OCI-LY7 (cell line): ENCODE measurements at regions not wholly inside any gene's neighbourhood (a gene's known extent, or its start where the extent isn't known, plus 50 kb on each side); places are given as distances from the start of the nearest gene placed in this dataset.
"Not testable (repeated sequence)": the region's sequence is repeated elsewhere in the genome, so short reads cannot be mapped to it uniquely, and the experiment has no call there.

Experiments
- BruUV-seq: library from RNA; stranded (reverse); fragments of 400-500 nt; replicated peaks from 2 replicates; lab custom pipeline; 2021; lab: Mats Ljungman, UMichigan
- CTCF ChIA-PET: fragments of 300-600 bp; sonication (Branson Sonifier 250); formaldehyde crosslinking; loops from one replicate; lab custom pipeline; 2022; ENCODE audit warnings: antibody characterized with exemption; ENCODE audit not compliant: unreplicated experiment; lab: Charles Lee
- POLR2A ChIA-PET: fragments of 300-600 bp; sonication (Branson Sonifier 250); formaldehyde crosslinking; loops from one replicate; lab custom pipeline; 2022; ENCODE audit warnings: antibody characterized with exemption; lab: Charles Lee
- DNase-seq: peaks from one replicate; pipeline ENCODE4 v3.0.0-alpha.2; 2015; ENCODE audit warnings: low spot score
- H2AFZ ChIP-seq: fragments of 200-600 bp; sonication (generic), shearing (Covaris generic); 2 replicates; pipeline ENCODE4 v1.6.1; 2014; ENCODE audit warnings: mild to moderate bottlenecking, antibody characterized with exemption, low read length, moderate library complexity
- H3K27ac ChIP-seq: fragments of 200-600 bp; sonication (generic); 2 replicates; pipeline ENCODE4 v1.5.1; 2014; ENCODE audit warnings: mixed run types, low read depth, mild to moderate bottlenecking, moderate library complexity, low read length, inconsistent platforms; ENCODE audit not compliant: poor library complexity, severe bottlenecking
- H3K36me3 ChIP-seq: fragments of 200-600 bp; sonication (generic); 2 replicates; pipeline ENCODE4 v1.6.1; 2014; ENCODE audit warnings: mild to moderate bottlenecking, antibody characterized with exemption, low read length, moderate library complexity, mixed read lengths; ENCODE audit not compliant: insufficient read depth
- H3K4me1 ChIP-seq: fragments of 200-600 bp; sonication (generic); 2 replicates; pipeline ENCODE4 v1.5.1; 2014; ENCODE audit warnings: mild to moderate bottlenecking, low read length; ENCODE audit not compliant: insufficient read depth, poor library complexity, severe bottlenecking
- H3K4me2 ChIP-seq: fragments of 200-600 bp; sonication (generic); 2 replicates; pipeline ENCODE4 v1.6.1; 2014; ENCODE audit warnings: mild to moderate bottlenecking, low read length
- H3K4me3 ChIP-seq: fragments of 200-600 bp; sonication (generic); 2 replicates; pipeline ENCODE4 v1.5.1; 2014; ENCODE audit warnings: mild to moderate bottlenecking, low read depth, low read length; ENCODE audit not compliant: poor library complexity, severe bottlenecking
- H3K79me2 ChIP-seq: fragments of 200-600 bp; sonication (generic); 2 replicates; pipeline ENCODE4 v1.6.1; 2016; ENCODE audit warnings: low read depth, mild to moderate bottlenecking, low read length, moderate library complexity, mixed read lengths; ENCODE audit not compliant: insufficient read depth
- H3K9me2 ChIP-seq: fragments of 200-600 bp; sonication (generic); 2 replicates; pipeline ENCODE4 v1.6.1; 2016; ENCODE audit warnings: mild to moderate bottlenecking, low read length, mixed read lengths; ENCODE audit not compliant: insufficient read depth
- H3K9me3 ChIP-seq: fragments of 200-600 bp; sonication (generic); 2 replicates; pipeline ENCODE4 v1.6.1; 2014; ENCODE audit warnings: mild to moderate bottlenecking, mixed run types, low read length, mixed read lengths
- H4K20me1 ChIP-seq: fragments of 200-600 bp; sonication (generic); 2 replicates; pipeline ENCODE4 v1.6.1; 2014; ENCODE audit warnings: mild to moderate bottlenecking, antibody characterized with exemption, low read length, moderate library complexity, mixed read lengths; ENCODE audit not compliant: insufficient read depth
- CTCF ChIP-seq: fragments of 200-600 bp; sonication (generic); conservative IDR thresholded peaks from 2 replicates; pipeline ENCODE4 v1.5.1; 2014; ENCODE audit warnings: mild to moderate bottlenecking, antibody characterized with exemption, low read length, moderate library complexity, mixed read lengths
- EZH2phosphoT487 ChIP-seq: fragments of 200-600 bp; sonication (generic); IDR thresholded peaks from 2 replicates; pipeline ENCODE4 v1.6.1; 2018; ENCODE audit warnings: low read depth, borderline replicate concordance, mild to moderate bottlenecking, mixed run types, antibody characterized with exemption, low read length, moderate library complexity, mixed read lengths
- intact Hi-C: fragments of 100-400 bp; cut with micrococcal nuclease; formaldehyde crosslinking; loops from one replicate; pipeline ENCODE4 v1.10.0; 2022; ENCODE audit not compliant: unreplicated experiment

GRCh38 chr11:92163879-92164278 is 60.7 kb upstream of the FAT3 start:
- intact Hi-C loops, result no loop called here
- POLR2A ChIA-PET, result no interaction called here
- no peaks in the 10 kb centered on the region for H4K20me1 ChIP-seq
- no peaks in the 10 kb centered on the region for H3K9me2 ChIP-seq
- no peaks in the 10 kb centered on the region for H3K36me3 ChIP-seq
- H3K4me2 ChIP-seq, result no peak overlapping the region
- no peak for DNase-seq
- TF ChIP-seq CTCF, result no peak
- TF ChIP-seq EZH2phosphoT487, result no peak
- H2AFZ ChIP-seq, result no peak overlapping the region
- CTCF ChIA-PET, result no interaction called here
- H3K9me3 ChIP-seq, result no peaks in the 10 kb centered on the region
- no peaks in the 10 kb centered on the region for H3K79me2 ChIP-seq
- H3K4me1 ChIP-seq, result no peaks in the 10 kb centered on the region
- no TSS peak for BruUV-seq
- no peak overlapping the region for H3K4me3 ChIP-seq
- H3K27ac ChIP-seq, result no peak overlapping the region

GRCh38 chr11:92162776-92163175 is 61.8 kb upstream of the FAT3 start:
- Histone ChIP-seq H3K4me2 (no peak overlapping the region), H3K9me2 (no peaks in the 10 kb centered on the region), H3K27ac (no peak overlapping the region), H2AFZ (no peak overlapping the region), H3K9me3 (no peaks in the 10 kb centered on the region), H3K4me1 (no peaks in the 10 kb centered on the region), H3K79me2 (no peaks in the 10 kb centered on the region), H4K20me1 (no peaks in the 10 kb centered on the region), H3K4me3 (no peak overlapping the region), H3K36me3 (no peaks in the 10 kb centered on the region)
- ChIA-PET POLR2A (no interaction called here), CTCF (no interaction called here)
- TF ChIP-seq CTCF (no peak), EZH2phosphoT487 (no peak)
- no peak for DNase-seq
- no TSS peak for BruUV-seq
- intact Hi-C loops, result no loop called here

GRCh38 chr11:92159931-92160330 is 64.7 kb upstream of the FAT3 start:
- Histone ChIP-seq H3K4me1 (no peaks in the 10 kb centered on the region), H3K9me3 (no peaks in the 10 kb centered on the region), H3K79me2 (no peaks in the 10 kb centered on the region), H4K20me1 (no peaks in the 10 kb centered on the region), H3K4me2 (no peak overlapping the region), H3K4me3 (no peak overlapping the region), H3K27ac (no peak overlapping the region), H3K9me2 (no peaks in the 10 kb centered on the region), H3K36me3 (no peaks in the 10 kb centered on the region), H2AFZ (no peak overlapping the region)
- TF ChIP-seq CTCF (no peak), EZH2phosphoT487 (no peak)
- no peak for DNase-seq
- ChIA-PET POLR2A (no interaction called here), CTCF (no interaction called here)
- no TSS peak for BruUV-seq
- intact Hi-C loops, result no loop called here

GRCh38 chr11:92157390-92157789 is 67.2 kb upstream of the FAT3 start:
- H4K20me1 ChIP-seq, CTCF ChIA-PET, H2AFZ ChIP-seq, H3K36me3 ChIP-seq, H3K9me2 ChIP-seq, H3K4me1 ChIP-seq, POLR2A ChIA-PET, H3K79me2 ChIP-seq, H3K4me2 ChIP-seq, H3K27ac ChIP-seq, DNase-seq, H3K9me3 ChIP-seq, intact Hi-C loops, H3K4me3 ChIP-seq, BruUV-seq: not testable (repeated sequence)
